A549 (cell line): ENCODE measurements at regions not wholly inside any gene's neighbourhood (a gene's known extent, or its start where the extent isn't known, plus 50 kb on each side); places are given as distances from the start of the nearest gene placed in this dataset.

Experiments
- BHLHE40 ChIP-seq: IDR thresholded peaks from 2 replicates; pipeline ENCODE4 v1.6.1; 2012; ENCODE audit warnings: low read depth, low read length, inconsistent platforms
- CBX2 ChIP-seq: fragments of 200-600 bp; sonication (generic); IDR thresholded peaks from 2 replicates; pipeline ENCODE4 v1.6.1; 2016; ENCODE audit warnings: low read depth, mild to moderate bottlenecking, borderline replicate concordance
- JUN ChIP-seq, 2 experiments: fragments of >200 bp; sonication (Bioruptor Twin); formaldehyde crosslinking; IDR thresholded peaks; 2 replicates in 1 of 2; 3 replicates in 1 of 2; pipeline ENCODE4 v1.6.1; 2016 to 2017
- JUNB ChIP-seq: fragments of >200 bp; sonication (Bioruptor Twin); formaldehyde crosslinking; IDR thresholded peaks from 2 replicates; pipeline ENCODE4 v1.6.1; 2016
- KDM1A ChIP-seq: fragments of 200-600 bp; sonication (generic); IDR thresholded peaks from 2 replicates; pipeline ENCODE4 v1.6.1; 2016; ENCODE audit warnings: low read depth, mild to moderate bottlenecking
- MAZ ChIP-seq: fragments of 150-350 bp; IDR thresholded peaks from 2 replicates; pipeline ENCODE4 v1.6.1; 2014; ENCODE audit warnings: antibody characterized with exemption, low read depth, low read length, borderline replicate concordance
- MYC ChIP-seq: IDR thresholded peaks from 2 replicates; pipeline ENCODE4 v1.6.1; 2012; ENCODE audit warnings: mild to moderate bottlenecking, inconsistent platforms, low read length, improper control_type of control experiment, borderline replicate concordance
- POLR2A ChIP-seq: IDR thresholded peaks from 2 replicates; pipeline ENCODE4 v1.6.1; 2012; ENCODE audit warnings: mild to moderate bottlenecking, low read length
- POLR2AphosphoS2 ChIP-seq: conservative IDR thresholded peaks from 2 replicates; pipeline ENCODE4 v1.6.1; 2012; ENCODE audit warnings: low read length, improper control_type of control experiment, inconsistent platforms
- SMC3 ChIP-seq: fragments of >200 bp; sonication (Bioruptor Twin); formaldehyde crosslinking; IDR thresholded peaks from 3 replicates; pipeline ENCODE4 v1.6.1; 2018; ENCODE audit warnings: inconsistent platforms
- TF ChIP-seq, protein P1 (sequence below): fragments of >200 bp; sonication (Bioruptor Twin); formaldehyde crosslinking; IDR thresholded peaks from 3 replicates; pipeline ENCODE4 v1.5.1; 2016
- TF ChIP-seq, protein P2 (sequence below): fragments of 200-600 bp; sonication (generic); IDR thresholded peaks from 2 replicates; pipeline ENCODE4 v1.6.1; 2016; ENCODE audit warnings: antibody characterized with exemption, mild to moderate bottlenecking, moderate library complexity
- TF ChIP-seq, protein P3 (sequence below): IDR thresholded peaks from 2 replicates; pipeline ENCODE4 v1.6.1; 2012

DNA sequence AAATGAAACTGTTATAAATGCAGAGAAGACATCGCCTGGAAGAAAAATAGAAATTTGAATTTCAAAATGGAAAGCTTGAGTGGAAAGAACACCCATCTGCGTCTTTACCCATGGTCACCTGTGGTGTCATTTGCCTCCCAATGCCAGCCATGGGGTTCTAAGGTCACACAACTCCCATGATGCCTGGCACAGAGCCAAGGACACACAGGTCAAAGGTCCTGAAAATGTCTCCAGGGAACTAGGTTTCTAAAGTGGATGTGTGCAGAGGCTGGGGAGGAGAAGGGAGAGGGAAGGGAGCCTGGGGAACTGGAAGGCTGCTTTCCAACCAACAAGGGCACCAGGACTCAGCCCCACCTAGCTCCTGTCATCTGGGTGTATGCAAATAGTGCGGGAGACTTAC is 724.0 kb upstream of the TMEM132C start:
- TF ChIP-seq KDM1A (no peak), POLR2A (no peak), MAZ (no peak), SMC3 (no peak), MYC (no peak), BHLHE40 (no peak), JUNB (no peak), CBX2 (no peak), POLR2AphosphoS2 (no peak), JUN (IDR thresholded peaks at IDR 0.05) (no peak)
- TF ChIP-seq, protein P1, sequence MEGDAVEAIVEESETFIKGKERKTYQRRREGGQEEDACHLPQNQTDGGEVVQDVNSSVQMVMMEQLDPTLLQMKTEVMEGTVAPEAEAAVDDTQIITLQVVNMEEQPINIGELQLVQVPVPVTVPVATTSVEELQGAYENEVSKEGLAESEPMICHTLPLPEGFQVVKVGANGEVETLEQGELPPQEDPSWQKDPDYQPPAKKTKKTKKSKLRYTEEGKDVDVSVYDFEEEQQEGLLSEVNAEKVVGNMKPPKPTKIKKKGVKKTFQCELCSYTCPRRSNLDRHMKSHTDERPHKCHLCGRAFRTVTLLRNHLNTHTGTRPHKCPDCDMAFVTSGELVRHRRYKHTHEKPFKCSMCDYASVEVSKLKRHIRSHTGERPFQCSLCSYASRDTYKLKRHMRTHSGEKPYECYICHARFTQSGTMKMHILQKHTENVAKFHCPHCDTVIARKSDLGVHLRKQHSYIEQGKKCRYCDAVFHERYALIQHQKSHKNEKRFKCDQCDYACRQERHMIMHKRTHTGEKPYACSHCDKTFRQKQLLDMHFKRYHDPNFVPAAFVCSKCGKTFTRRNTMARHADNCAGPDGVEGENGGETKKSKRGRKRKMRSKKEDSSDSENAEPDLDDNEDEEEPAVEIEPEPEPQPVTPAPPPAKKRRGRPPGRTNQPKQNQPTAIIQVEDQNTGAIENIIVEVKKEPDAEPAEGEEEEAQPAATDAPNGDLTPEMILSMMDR: no peak
- TF ChIP-seq, protein P2, sequence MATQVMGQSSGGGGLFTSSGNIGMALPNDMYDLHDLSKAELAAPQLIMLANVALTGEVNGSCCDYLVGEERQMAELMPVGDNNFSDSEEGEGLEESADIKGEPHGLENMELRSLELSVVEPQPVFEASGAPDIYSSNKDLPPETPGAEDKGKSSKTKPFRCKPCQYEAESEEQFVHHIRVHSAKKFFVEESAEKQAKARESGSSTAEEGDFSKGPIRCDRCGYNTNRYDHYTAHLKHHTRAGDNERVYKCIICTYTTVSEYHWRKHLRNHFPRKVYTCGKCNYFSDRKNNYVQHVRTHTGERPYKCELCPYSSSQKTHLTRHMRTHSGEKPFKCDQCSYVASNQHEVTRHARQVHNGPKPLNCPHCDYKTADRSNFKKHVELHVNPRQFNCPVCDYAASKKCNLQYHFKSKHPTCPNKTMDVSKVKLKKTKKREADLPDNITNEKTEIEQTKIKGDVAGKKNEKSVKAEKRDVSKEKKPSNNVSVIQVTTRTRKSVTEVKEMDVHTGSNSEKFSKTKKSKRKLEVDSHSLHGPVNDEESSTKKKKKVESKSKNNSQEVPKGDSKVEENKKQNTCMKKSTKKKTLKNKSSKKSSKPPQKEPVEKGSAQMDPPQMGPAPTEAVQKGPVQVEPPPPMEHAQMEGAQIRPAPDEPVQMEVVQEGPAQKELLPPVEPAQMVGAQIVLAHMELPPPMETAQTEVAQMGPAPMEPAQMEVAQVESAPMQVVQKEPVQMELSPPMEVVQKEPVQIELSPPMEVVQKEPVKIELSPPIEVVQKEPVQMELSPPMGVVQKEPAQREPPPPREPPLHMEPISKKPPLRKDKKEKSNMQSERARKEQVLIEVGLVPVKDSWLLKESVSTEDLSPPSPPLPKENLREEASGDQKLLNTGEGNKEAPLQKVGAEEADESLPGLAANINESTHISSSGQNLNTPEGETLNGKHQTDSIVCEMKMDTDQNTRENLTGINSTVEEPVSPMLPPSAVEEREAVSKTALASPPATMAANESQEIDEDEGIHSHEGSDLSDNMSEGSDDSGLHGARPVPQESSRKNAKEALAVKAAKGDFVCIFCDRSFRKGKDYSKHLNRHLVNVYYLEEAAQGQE: no peak
- TF ChIP-seq, protein P3, sequence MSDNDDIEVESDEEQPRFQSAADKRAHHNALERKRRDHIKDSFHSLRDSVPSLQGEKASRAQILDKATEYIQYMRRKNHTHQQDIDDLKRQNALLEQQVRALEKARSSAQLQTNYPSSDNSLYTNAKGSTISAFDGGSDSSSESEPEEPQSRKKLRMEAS: no peak
